Neural cell (in vitro differentiated cells): ENCODE measurements at regions not wholly inside any gene's neighbourhood (a gene's known extent, or its start where the extent isn't known, plus 50 kb on each side); places are given as distances from the start of the nearest gene placed in this dataset.
"Not testable (repeated sequence)": the region's sequence is repeated elsewhere in the genome, so short reads cannot be mapped to it uniquely, and the experiment has no call there.

Source experiments
- H2AFZ ChIP-seq: fragments of 200-600, 300-800 bp; sonication (generic), shearing (Covaris generic); 2 replicates; pipeline ENCODE4 v1.6.0; 2014; ENCODE audit warnings: low read depth, mild to moderate bottlenecking, antibody characterized with exemption, low read length, moderate library complexity
- H3F3A ChIP-seq: fragments of 200-600 bp; shearing (Covaris generic); 2 replicates; pipeline ENCODE4 v1.6.1; 2016; ENCODE audit warnings: mild to moderate bottlenecking, moderate library complexity, mixed read lengths, antibody characterized with exemption, low read length; ENCODE audit not compliant: insufficient read depth, poor library complexity, severe bottlenecking
- H3K27ac ChIP-seq: fragments of 200-600, 300-800 bp; sonication (generic), shearing (Covaris generic); 2 replicates; pipeline ENCODE4 v1.5.1; 2014; ENCODE audit warnings: mild to moderate bottlenecking, low read length, moderate library complexity
- H3K27me3 ChIP-seq: fragments of 300-800, 200-600 bp; sonication (generic), shearing (Covaris generic); 2 replicates; pipeline ENCODE4 v1.6.0; 2014; ENCODE audit warnings: mild to moderate bottlenecking, low read depth, low read length, moderate library complexity; ENCODE audit not compliant: insufficient read depth
- H3K36me3 ChIP-seq: fragments of 300-800, 200-600 bp; sonication (generic), shearing (Covaris generic); 2 replicates; pipeline ENCODE4 v1.5.1; 2014; ENCODE audit warnings: mild to moderate bottlenecking, antibody characterized with exemption, low read length, moderate library complexity; ENCODE audit not compliant: insufficient read depth
- H3K4me2 ChIP-seq: fragments of 300-800, 200-600 bp; sonication (generic), shearing (Covaris generic); 2 replicates; pipeline ENCODE4 v1.6.0; 2014; ENCODE audit warnings: mild to moderate bottlenecking, low read length
- H3K4me3 ChIP-seq: fragments of 300-800, 200-600 bp; sonication (generic), shearing (Covaris generic); 2 replicates; pipeline ENCODE4 v1.5.1; 2014; ENCODE audit warnings: mild to moderate bottlenecking, low read length, moderate library complexity
- H3K79me2 ChIP-seq: fragments of 200-600 bp; shearing (Covaris generic); replicated peaks from 2 replicates; pipeline ENCODE4 v1.6.0; 2014; ENCODE audit warnings: mild to moderate bottlenecking, low read length, moderate library complexity; ENCODE audit not compliant: insufficient read depth
- H3K9ac ChIP-seq: fragments of 300-800, 200-600 bp; sonication (generic), shearing (Covaris generic); 2 replicates; pipeline ENCODE4 v1.6.1; 2016; ENCODE audit warnings: mild to moderate bottlenecking, low read length, mixed read lengths
- H3K9me2 ChIP-seq: fragments of 200-600 bp; shearing (Covaris generic); 2 replicates; pipeline ENCODE4 v1.6.1; 2016; ENCODE audit warnings: mild to moderate bottlenecking, low read length, mixed read lengths; ENCODE audit not compliant: insufficient read depth
- H3K9me3 ChIP-seq: fragments of 200-600, 300-800 bp; sonication (generic), shearing (Covaris generic); 2 replicates; pipeline ENCODE4 v1.6.1; 2016; ENCODE audit warnings: mild to moderate bottlenecking, mixed run types, low read length, moderate library complexity, mixed read lengths
- H4K20me1 ChIP-seq: fragments of 200-600 bp; shearing (Covaris generic); 2 replicates; pipeline ENCODE4 v1.6.1; 2016; ENCODE audit warnings: mild to moderate bottlenecking, mixed run types; ENCODE audit not compliant: insufficient read depth
- EP300 ChIP-seq: fragments of 450-650 bp; conservative IDR thresholded peaks from 2 replicates; pipeline ENCODE4 v1.6.1; 2014; ENCODE audit warnings: antibody characterized with exemption, mild to moderate bottlenecking, moderate library complexity; ENCODE audit not compliant: poor library complexity, severe bottlenecking
- EZH2 ChIP-seq: fragments of 200-600, 300-800 bp; shearing (Covaris generic), sonication (generic); IDR thresholded peaks from 2 replicates; pipeline ENCODE4 v1.6.1; 2014; ENCODE audit warnings: antibody characterized with exemption, low read length, borderline replicate concordance, mild to moderate bottlenecking; ENCODE audit not compliant: insufficient read depth, poor library complexity, severe bottlenecking
- MXI1 ChIP-seq: fragments of 450-650 bp; conservative IDR thresholded peaks from 2 replicates; pipeline ENCODE4 v1.6.1; 2014; ENCODE audit warnings: antibody characterized with exemption, mild to moderate bottlenecking; ENCODE audit not compliant: poor library complexity, severe bottlenecking
- POLR2AphosphoS5 ChIP-seq: IDR thresholded peaks from 2 replicates; pipeline ENCODE4 v1.6.1; 2012
- RAD21 ChIP-seq: fragments of 450-650 bp; conservative IDR thresholded peaks from 2 replicates; pipeline ENCODE4 v1.6.1; 2014; ENCODE audit warnings: antibody characterized with exemption, mild to moderate bottlenecking, moderate library complexity
- SMC3 ChIP-seq: fragments of 450-650 bp; conservative IDR thresholded peaks from 2 replicates; pipeline ENCODE4 v1.6.1; 2014; ENCODE audit warnings: antibody characterized with exemption, mild to moderate bottlenecking, moderate library complexity; ENCODE audit not compliant: poor library complexity
- TAF1 ChIP-seq: IDR thresholded peaks from 2 replicates; pipeline ENCODE4 v1.6.1; 2012; ENCODE audit warnings: low read depth
- TF ChIP-seq, protein P1 (sequence below): fragments of 450-650 bp; IDR thresholded peaks from 2 replicates; pipeline ENCODE4 v1.5.1; 2014; ENCODE audit warnings: antibody characterized with exemption, mild to moderate bottlenecking, moderate library complexity; ENCODE audit not compliant: poor library complexity, severe bottlenecking
- TF ChIP-seq, protein P2 (sequence below): IDR thresholded peaks from 2 replicates; pipeline ENCODE4 v1.6.1; 2012; ENCODE audit warnings: borderline replicate concordance

DNA sequence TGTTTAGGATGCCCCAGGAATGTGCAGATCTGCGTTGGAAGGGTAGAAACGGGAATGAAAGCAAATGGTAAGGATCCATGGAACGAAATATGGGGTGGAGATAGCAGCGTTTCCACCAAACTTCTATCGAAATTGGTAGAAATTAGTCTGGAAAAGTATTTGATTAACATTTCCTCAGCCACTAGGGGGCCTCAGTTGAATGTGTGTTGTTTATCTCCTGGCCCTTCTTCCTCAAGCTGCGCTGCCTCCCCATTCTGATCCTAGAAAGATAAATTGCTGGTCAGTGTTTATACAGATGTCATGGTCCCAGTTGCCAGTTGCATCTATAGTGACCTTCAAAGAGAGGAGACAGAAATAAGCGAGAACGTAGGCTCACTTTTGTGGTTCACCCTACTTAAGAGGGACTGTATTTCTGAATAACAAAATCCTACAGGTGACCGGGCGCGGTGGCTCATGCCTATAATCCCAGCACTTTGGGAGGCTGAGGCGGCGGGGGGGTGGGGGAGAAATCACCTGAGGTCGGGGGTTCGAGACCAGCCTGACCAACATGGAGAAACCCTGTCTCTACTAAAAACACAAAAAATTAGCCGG is 457.1 kb downstream of the SQOR start:
- peak overlapping the region; percentile 80 for H3K27ac ChIP-seq
- H4K20me1 ChIP-seq: no peaks in the 10 kb centered on the region
- no peaks in the 10 kb centered on the region for H3K36me3 ChIP-seq
- no peak overlapping the region for H2AFZ ChIP-seq
- no peaks in the 10 kb centered on the region for H3K27me3 ChIP-seq
- TF ChIP-seq, protein P1, sequence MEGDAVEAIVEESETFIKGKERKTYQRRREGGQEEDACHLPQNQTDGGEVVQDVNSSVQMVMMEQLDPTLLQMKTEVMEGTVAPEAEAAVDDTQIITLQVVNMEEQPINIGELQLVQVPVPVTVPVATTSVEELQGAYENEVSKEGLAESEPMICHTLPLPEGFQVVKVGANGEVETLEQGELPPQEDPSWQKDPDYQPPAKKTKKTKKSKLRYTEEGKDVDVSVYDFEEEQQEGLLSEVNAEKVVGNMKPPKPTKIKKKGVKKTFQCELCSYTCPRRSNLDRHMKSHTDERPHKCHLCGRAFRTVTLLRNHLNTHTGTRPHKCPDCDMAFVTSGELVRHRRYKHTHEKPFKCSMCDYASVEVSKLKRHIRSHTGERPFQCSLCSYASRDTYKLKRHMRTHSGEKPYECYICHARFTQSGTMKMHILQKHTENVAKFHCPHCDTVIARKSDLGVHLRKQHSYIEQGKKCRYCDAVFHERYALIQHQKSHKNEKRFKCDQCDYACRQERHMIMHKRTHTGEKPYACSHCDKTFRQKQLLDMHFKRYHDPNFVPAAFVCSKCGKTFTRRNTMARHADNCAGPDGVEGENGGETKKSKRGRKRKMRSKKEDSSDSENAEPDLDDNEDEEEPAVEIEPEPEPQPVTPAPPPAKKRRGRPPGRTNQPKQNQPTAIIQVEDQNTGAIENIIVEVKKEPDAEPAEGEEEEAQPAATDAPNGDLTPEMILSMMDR: peak; percentile 64
- TF ChIP-seq POLR2AphosphoS5: no peak
- TF ChIP-seq SMC3: peak; percentile 61
- TF ChIP-seq TAF1: no peak
- TF ChIP-seq RAD21: peak; percentile 66
- H3K4me2 ChIP-seq: no peak overlapping the region
- peaks cover 7% of the 10 kb centered on the region for H3F3A ChIP-seq
- H3K9me3 ChIP-seq: no peaks in the 10 kb centered on the region
- no peaks in the 10 kb centered on the region for H3K9me2 ChIP-seq
- no peak overlapping the region for H3K4me3 ChIP-seq
- peak overlapping the region; percentile 48 for H3K9ac ChIP-seq
- H3K79me2 ChIP-seq: no peaks in the 10 kb centered on the region

DNA sequence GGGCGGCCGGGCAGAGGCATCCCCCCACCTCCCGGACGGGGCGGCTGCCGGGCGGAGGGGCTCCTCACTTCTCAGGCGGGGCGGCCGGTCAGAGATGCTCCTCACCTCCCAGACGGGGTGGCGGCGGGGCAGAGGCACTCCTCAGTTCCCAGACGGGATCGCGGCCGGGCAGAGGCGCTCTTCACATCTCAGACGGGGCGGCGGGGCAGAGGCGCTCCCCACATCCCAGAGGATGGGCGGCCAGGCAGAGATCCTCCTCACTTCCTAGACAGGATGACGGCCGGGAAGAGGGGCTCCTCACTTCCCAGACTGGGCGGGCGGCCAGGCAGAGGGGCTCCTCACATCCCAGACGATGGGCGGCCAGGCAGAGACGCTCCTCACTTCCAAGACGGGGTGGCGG is 463.2 kb downstream of the SQOR start:
- not testable (repeated sequence) for H3K9me2 ChIP-seq, H4K20me1 ChIP-seq, H3K27ac ChIP-seq, H2AFZ ChIP-seq, H3F3A ChIP-seq, H3K36me3 ChIP-seq, H3K9ac ChIP-seq, H3K4me3 ChIP-seq, H3K4me2 ChIP-seq, H3K27me3 ChIP-seq, H3K9me3 ChIP-seq, H3K79me2 ChIP-seq

DNA sequence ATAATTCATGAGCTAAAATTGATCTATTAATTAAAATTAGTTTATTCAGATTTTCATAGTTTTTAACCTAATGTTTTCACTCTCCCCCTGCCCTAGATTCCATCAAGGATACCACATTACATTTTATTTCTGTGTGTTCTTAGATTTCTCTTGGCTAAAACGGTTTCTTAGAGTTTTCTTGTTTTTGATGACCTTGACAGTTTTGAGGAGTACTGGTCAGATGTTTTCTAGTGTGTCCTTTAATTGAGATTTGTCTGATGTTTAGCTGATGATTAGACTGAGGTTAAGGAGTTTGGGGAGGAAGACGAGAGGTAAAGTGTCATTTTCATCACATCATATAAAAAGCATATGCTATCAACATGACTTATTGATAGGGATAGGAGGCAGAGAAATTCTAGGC is 475.9 kb downstream of the SQOR start:
- H3K9me2 ChIP-seq: no peaks in the 10 kb centered on the region
- H3F3A ChIP-seq: no peaks in the 10 kb centered on the region
- no peak overlapping the region for H3K9ac ChIP-seq
- H3K36me3 ChIP-seq: no peaks in the 10 kb centered on the region
- no peaks in the 10 kb centered on the region for H4K20me1 ChIP-seq
- H3K4me3 ChIP-seq: no peak overlapping the region
- H3K4me2 ChIP-seq: no peak overlapping the region
- no peaks in the 10 kb centered on the region for H3K27me3 ChIP-seq
- no peaks in the 10 kb centered on the region for H3K9me3 ChIP-seq
- no peak overlapping the region for H3K27ac ChIP-seq
- no peaks in the 10 kb centered on the region for H3K79me2 ChIP-seq
- H2AFZ ChIP-seq: no peak overlapping the region
- no peak for TF ChIP-seq RAD21

DNA sequence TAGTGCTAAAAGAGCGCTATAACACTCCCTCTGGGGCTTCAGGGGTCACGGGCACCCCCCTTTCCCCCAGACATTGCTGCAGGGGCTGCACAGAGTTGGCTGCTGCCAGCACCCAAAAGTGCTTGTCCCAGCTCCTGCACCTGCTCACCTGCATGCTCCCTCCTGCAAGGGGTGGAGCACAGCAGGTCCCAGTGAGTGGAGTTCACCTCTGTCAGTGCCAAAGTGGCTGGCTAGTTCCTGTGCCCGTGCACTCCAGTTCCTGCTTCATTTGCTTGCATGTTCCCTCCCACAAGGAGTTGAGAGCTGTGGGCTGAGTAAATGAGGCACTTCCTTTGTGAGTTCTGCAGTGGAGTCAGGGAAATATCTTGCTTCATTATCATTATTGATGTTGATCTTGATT is 476.9 kb downstream of the SQOR start:
- no peak overlapping the region for H3K4me2 ChIP-seq
- H3K9me2 ChIP-seq: no peaks in the 10 kb centered on the region
- TF ChIP-seq MXI1 (no peak), TAF1 (no peak), POLR2AphosphoS5 (no peak), EP300 (no peak), EZH2 (no peak), SMC3 (no peak), RAD21 (no peak)
- TF ChIP-seq, protein P2, sequence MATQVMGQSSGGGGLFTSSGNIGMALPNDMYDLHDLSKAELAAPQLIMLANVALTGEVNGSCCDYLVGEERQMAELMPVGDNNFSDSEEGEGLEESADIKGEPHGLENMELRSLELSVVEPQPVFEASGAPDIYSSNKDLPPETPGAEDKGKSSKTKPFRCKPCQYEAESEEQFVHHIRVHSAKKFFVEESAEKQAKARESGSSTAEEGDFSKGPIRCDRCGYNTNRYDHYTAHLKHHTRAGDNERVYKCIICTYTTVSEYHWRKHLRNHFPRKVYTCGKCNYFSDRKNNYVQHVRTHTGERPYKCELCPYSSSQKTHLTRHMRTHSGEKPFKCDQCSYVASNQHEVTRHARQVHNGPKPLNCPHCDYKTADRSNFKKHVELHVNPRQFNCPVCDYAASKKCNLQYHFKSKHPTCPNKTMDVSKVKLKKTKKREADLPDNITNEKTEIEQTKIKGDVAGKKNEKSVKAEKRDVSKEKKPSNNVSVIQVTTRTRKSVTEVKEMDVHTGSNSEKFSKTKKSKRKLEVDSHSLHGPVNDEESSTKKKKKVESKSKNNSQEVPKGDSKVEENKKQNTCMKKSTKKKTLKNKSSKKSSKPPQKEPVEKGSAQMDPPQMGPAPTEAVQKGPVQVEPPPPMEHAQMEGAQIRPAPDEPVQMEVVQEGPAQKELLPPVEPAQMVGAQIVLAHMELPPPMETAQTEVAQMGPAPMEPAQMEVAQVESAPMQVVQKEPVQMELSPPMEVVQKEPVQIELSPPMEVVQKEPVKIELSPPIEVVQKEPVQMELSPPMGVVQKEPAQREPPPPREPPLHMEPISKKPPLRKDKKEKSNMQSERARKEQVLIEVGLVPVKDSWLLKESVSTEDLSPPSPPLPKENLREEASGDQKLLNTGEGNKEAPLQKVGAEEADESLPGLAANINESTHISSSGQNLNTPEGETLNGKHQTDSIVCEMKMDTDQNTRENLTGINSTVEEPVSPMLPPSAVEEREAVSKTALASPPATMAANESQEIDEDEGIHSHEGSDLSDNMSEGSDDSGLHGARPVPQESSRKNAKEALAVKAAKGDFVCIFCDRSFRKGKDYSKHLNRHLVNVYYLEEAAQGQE: no peak
- TF ChIP-seq, protein P1: no peak
- no peaks in the 10 kb centered on the region for H3F3A ChIP-seq
- no peak overlapping the region for H3K4me3 ChIP-seq
- no peak overlapping the region for H2AFZ ChIP-seq
- no peaks in the 10 kb centered on the region for H3K36me3 ChIP-seq
- no peaks in the 10 kb centered on the region for H3K9me3 ChIP-seq
- no peak overlapping the region for H3K27ac ChIP-seq
- no peaks in the 10 kb centered on the region for H3K79me2 ChIP-seq
- H4K20me1 ChIP-seq: no peaks in the 10 kb centered on the region
- H3K9ac ChIP-seq: no peak overlapping the region
- no peaks in the 10 kb centered on the region for H3K27me3 ChIP-seq
